HG02885 (cell line): ENCODE measurements at regions not wholly inside any gene's neighbourhood (a gene's known extent, or its start where the extent isn't known, plus 50 kb on each side); places are given as distances from the start of the nearest gene placed in this dataset.
"Not testable (repeated sequence)": the region's sequence is repeated elsewhere in the genome, so short reads cannot be mapped to it uniquely, and the experiment has no call there.

Experiments used
- ATAC-seq: cut with Tn5 transposase; IDR thresholded peaks from one replicate; pipeline ENCODE4 v1.9.1; 2021; ENCODE audit warnings: mild to moderate bottlenecking; ENCODE audit not compliant: unreplicated experiment, poor library complexity

- no peak for ATAC-seq
Observed at GRCh38 chr1:220942278-220942677, 63.0 kb downstream of the HLX start.

GRCh38 chr1:220942914-220943313, 63.7 kb downstream of the HLX start:
- not testable (repeated sequence) for ATAC-seq

- no peak for ATAC-seq
Observed at GRCh38 chr1:220943319-220943996, 64.2 kb downstream of the HLX start.

GRCh38 chr1:220950576-220950975, 71.3 kb downstream of the HLX start:
- no peak for ATAC-seq

- ATAC-seq = no peak
Observed at GRCh38 chr1:220952961-220953643, 73.9 kb downstream of the HLX start.

GRCh38 chr1:220954321-220955075, 75.3 kb downstream of the HLX start:
- ATAC-seq = no peak

GRCh38 chr1:220955116-220955515, 75.9 kb downstream of the HLX start:
- no peak for ATAC-seq

- no peak for ATAC-seq
Observed at GRCh38 chr1:220956501-220957232, 77.4 kb downstream of the HLX start.

GRCh38 chr1:220957233-220957605, 78.0 kb downstream of the HLX start:
- ATAC-seq = no peak

GRCh38 chr1:220958234-220958633, 79.0 kb downstream of the HLX start:
- no peak for ATAC-seq

GRCh38 chr1:220962031-220962751, 82.9 kb downstream of the HLX start:
- no peak for ATAC-seq

- no peak for ATAC-seq
Observed at GRCh38 chr1:220966041-220966440, 86.8 kb downstream of the HLX start.

- ATAC-seq = no peak
Observed at GRCh38 chr1:220966473-220966872, 87.2 kb downstream of the HLX start.

GRCh38 chr1:220966881-220967611, 87.8 kb downstream of the HLX start:
- no peak for ATAC-seq

GRCh38 chr1:220967911-220968310, 88.7 kb downstream of the HLX start:
- no peak for ATAC-seq

GRCh38 chr1:220969281-220969680, 90.0 kb downstream of the HLX start:
- not testable (repeated sequence) for ATAC-seq

GRCh38 chr1:220970311-220970710, 91.1 kb downstream of the HLX start:
- ATAC-seq = no peak

GRCh38 chr1:220971221-220971620, 92.0 kb downstream of the HLX start:
- ATAC-seq = no peak

- ATAC-seq = no peak
Observed at GRCh38 chr1:220974431-220974830, 95.2 kb downstream of the HLX start.
